Keratinocyte (primary cell): ENCODE measurements at regions not wholly inside any gene's neighbourhood (a gene's known extent, or its start where the extent isn't known, plus 50 kb on each side); places are given as distances from the start of the nearest gene placed in this dataset.

ENCODE experiments used
- DNase-seq: peaks from one replicate; pipeline ENCODE4 v3.0.0-alpha.2; 2011; ENCODE audit warnings: low read depth, missing footprints, low spot score
- FAIRE-seq: peaks from 2 replicates; lab custom pipeline; 2011; peaks lifted over from hg19 to GRCh38; lab: Jason Lieb, UNC
- H2AFZ ChIP-seq: 2 replicates; pipeline ENCODE4 v1.6.0; 2012; ENCODE audit warnings: low read length, control low read depth, inconsistent platforms; ENCODE audit not compliant: control insufficient read depth
- H3K27ac ChIP-seq: 2 replicates; pipeline ENCODE4 v1.5.1; 2011; ENCODE audit warnings: low read length; ENCODE audit not compliant: control insufficient read depth, insufficient read depth
- H3K27me3 ChIP-seq: 3 replicates; pipeline ENCODE4 v1.6.0; 2011; ENCODE audit warnings: low read length; ENCODE audit not compliant: control insufficient read depth, insufficient read depth; ENCODE audit errors: extremely low read depth
- H3K36me3 ChIP-seq, 2 experiments: 2 replicates in 1 of 2; 3 replicates in 1 of 2; pipeline ENCODE4 v1.5.1; 2011; ENCODE audit warnings: low read length in 2 of 2, mild to moderate bottlenecking in 1 of 2; ENCODE audit not compliant: control insufficient read depth in 2 of 2, insufficient read depth in 2 of 2; ENCODE audit errors: extremely low read depth in 1 of 2
- H3K4me1 ChIP-seq: 3 replicates; pipeline ENCODE4 v1.5.1; 2011; ENCODE audit warnings: low read length; ENCODE audit not compliant: control insufficient read depth, insufficient read depth; ENCODE audit errors: extremely low read depth
- H3K4me2 ChIP-seq: 3 replicates; pipeline ENCODE4 v1.6.0; 2011; ENCODE audit warnings: low read depth, low read length; ENCODE audit not compliant: control insufficient read depth, insufficient read depth; ENCODE audit errors: extremely low read depth
- H3K4me3 ChIP-seq, 3 experiments: fragments of 200-600 bp in 1 of 3; sonication (generic) in 1 of 3; 2 replicates in 2 of 3; 3 replicates in 1 of 3; pipeline ENCODE4 v1.5.1; 2011 to 2016; ENCODE audit warnings: low read length in 3 of 3, mild to moderate bottlenecking in 3 of 3, control low read depth in 2 of 3, inconsistent platforms in 1 of 3, low read depth in 1 of 3, mixed read lengths in 1 of 3, mixed run types in 1 of 3, moderate library complexity in 1 of 3; ENCODE audit not compliant: control insufficient read depth in 2 of 3, insufficient read depth in 2 of 3; ENCODE audit errors: extremely low read depth in 1 of 3
- H3K79me2 ChIP-seq: 2 replicates; pipeline ENCODE4 v1.6.0; 2012; ENCODE audit warnings: low read length; ENCODE audit not compliant: control insufficient read depth, insufficient read depth
- H3K9ac ChIP-seq: 3 replicates; pipeline ENCODE4 v1.6.0; 2011; ENCODE audit warnings: low read length; ENCODE audit not compliant: control insufficient read depth, insufficient read depth; ENCODE audit errors: extremely low read depth
- H3K9me1 ChIP-seq: 3 replicates; pipeline ENCODE4 v1.6.0; 2011; ENCODE audit warnings: low read length; ENCODE audit not compliant: control insufficient read depth, insufficient read depth; ENCODE audit errors: extremely low read depth
- H3K9me3 ChIP-seq: 2 replicates; pipeline ENCODE4 v1.5.1; 2012; ENCODE audit warnings: low read depth, low read length; ENCODE audit not compliant: control insufficient read depth
- H4K20me1 ChIP-seq: 3 replicates; pipeline ENCODE4 v1.6.0; 2011; ENCODE audit warnings: low read length; ENCODE audit not compliant: control insufficient read depth, insufficient read depth; ENCODE audit errors: extremely low read depth
- EZH2 ChIP-seq: IDR thresholded peaks from one replicate; pipeline ENCODE4 v1.6.1; 2012; ENCODE audit warnings: inconsistent platforms, mild to moderate bottlenecking, low read length, moderate library complexity
- dilution Hi-C: fragments of 300-500 bp; cut with MboI; formaldehyde crosslinking; loops from one replicate; pipeline ENCODE4 v1.7.0; 2020; ENCODE audit warnings: low sequenced_read_pairs; ENCODE audit not compliant: extremely low pct_ligation_motif_present
- TF ChIP-seq, protein P1 (sequence below), 3 experiments: IDR thresholded peaks in 1 of 3; conservative IDR thresholded peaks in 1 of 3; optimal IDR thresholded peaks in 1 of 3; 2 replicates in 2 of 3; 3 replicates in 1 of 3; pipeline versions ENCODE3 to v1.5.1; 2011; ENCODE audit warnings: low read length in 3 of 3, mild to moderate bottlenecking in 3 of 3, moderate library complexity in 2 of 3, control low read depth in 1 of 3, inconsistent platforms in 1 of 3; ENCODE audit not compliant: insufficient read depth in 2 of 3; ENCODE audit errors: extremely low read depth in 1 of 3

DNA sequence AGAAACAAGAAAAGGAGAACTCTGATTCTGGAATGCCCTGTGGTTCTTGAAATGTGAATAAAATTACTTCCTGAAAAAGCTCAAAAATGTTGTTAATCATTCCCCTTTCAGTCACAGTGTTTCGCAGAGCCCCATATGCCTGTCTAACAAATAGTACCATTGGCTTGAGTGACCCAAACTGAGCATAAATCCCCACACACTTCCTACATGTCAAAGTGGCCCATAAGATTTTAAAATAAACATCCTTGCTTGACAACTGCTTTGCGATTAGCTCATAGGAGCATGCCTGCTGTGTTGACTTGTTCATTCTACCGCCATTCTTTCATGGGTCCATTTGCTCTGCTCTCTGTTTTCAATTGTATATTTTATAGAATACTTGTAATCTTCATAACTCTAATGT is 377.8 kb upstream of the SMIM21 start:
- H3K27me3 ChIP-seq: no peaks in the 10 kb centered on the region
- DNase-seq: no peak
- no peaks in the 10 kb centered on the region for H3K9me1 ChIP-seq
- H4K20me1 ChIP-seq: no peaks in the 10 kb centered on the region
- dilution Hi-C loops: no loop called here
- no peaks in the 10 kb centered on the region for H3K79me2 ChIP-seq
- no peak for TF ChIP-seq EZH2
- TF ChIP-seq, protein P1, sequence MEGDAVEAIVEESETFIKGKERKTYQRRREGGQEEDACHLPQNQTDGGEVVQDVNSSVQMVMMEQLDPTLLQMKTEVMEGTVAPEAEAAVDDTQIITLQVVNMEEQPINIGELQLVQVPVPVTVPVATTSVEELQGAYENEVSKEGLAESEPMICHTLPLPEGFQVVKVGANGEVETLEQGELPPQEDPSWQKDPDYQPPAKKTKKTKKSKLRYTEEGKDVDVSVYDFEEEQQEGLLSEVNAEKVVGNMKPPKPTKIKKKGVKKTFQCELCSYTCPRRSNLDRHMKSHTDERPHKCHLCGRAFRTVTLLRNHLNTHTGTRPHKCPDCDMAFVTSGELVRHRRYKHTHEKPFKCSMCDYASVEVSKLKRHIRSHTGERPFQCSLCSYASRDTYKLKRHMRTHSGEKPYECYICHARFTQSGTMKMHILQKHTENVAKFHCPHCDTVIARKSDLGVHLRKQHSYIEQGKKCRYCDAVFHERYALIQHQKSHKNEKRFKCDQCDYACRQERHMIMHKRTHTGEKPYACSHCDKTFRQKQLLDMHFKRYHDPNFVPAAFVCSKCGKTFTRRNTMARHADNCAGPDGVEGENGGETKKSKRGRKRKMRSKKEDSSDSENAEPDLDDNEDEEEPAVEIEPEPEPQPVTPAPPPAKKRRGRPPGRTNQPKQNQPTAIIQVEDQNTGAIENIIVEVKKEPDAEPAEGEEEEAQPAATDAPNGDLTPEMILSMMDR (optimal IDR thresholded peaks at IDR 0.05 in 1 of 3, IDR thresholded peaks at IDR 0.05 in 1 of 3, conservative IDR thresholded peaks at IDR 0.05 in 1 of 3; ENCODE audit: extremely low read depth in 1 of 3, insufficient read depth in 2 of 3, low read length in 3 of 3): no peak
- H3K4me2 ChIP-seq: no peak overlapping the region
- H3K27ac ChIP-seq: no peak overlapping the region
- no peak overlapping the region for H2AFZ ChIP-seq
- no peak overlapping the region for H3K4me3 ChIP-seq
- H3K4me1 ChIP-seq: no peaks in the 10 kb centered on the region
- H3K36me3 ChIP-seq: no peaks in the 10 kb centered on the region
- H3K9me3 ChIP-seq: no peaks in the 10 kb centered on the region
- H3K9ac ChIP-seq: no peak overlapping the region
- FAIRE-seq: no peak

DNA sequence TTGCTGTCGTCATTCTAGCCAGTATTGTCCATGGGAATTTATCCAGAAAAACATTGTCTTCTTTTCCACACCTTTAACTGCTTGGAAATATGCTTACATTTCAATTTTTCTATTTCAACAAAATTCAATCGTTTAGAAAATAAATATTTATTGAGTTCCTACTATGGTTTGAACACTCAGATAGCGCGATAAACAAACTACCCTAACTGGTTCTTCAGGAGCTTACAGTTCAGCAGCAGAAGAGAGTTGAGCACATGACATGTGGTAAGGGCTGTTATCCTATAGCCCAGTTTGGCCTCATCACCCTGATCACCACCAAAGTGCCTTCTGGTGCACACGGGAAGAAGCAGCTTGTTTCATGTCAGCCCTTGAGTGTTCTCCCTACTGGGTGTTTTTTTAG is 375.2 kb upstream of the SMIM21 start:
- H4K20me1 ChIP-seq: no peaks in the 10 kb centered on the region
- H3K9ac ChIP-seq: no peak overlapping the region
- dilution Hi-C loops: no loop called here
- H3K9me1 ChIP-seq: no peaks in the 10 kb centered on the region
- no peak overlapping the region for H2AFZ ChIP-seq
- H3K27me3 ChIP-seq: no peaks in the 10 kb centered on the region
- DNase-seq: no peak
- H3K79me2 ChIP-seq: no peaks in the 10 kb centered on the region
- no peaks in the 10 kb centered on the region for H3K36me3 ChIP-seq
- TF ChIP-seq, protein P1 (optimal IDR thresholded peaks at IDR 0.05 in 1 of 3, IDR thresholded peaks at IDR 0.05 in 1 of 3, conservative IDR thresholded peaks at IDR 0.05 in 1 of 3; ENCODE audit: extremely low read depth in 1 of 3, insufficient read depth in 2 of 3, low read length in 3 of 3): no peak
- no peak for TF ChIP-seq EZH2
- no peaks in the 10 kb centered on the region for H3K4me1 ChIP-seq
- no peak overlapping the region for H3K4me3 ChIP-seq
- no peaks in the 10 kb centered on the region for H3K9me3 ChIP-seq
- no peak overlapping the region for H3K27ac ChIP-seq
- no peak for FAIRE-seq
- no peak overlapping the region for H3K4me2 ChIP-seq
